Muscle layer of duodenum (tissue), 2 donors: ENCODE measurements at regions not wholly inside any gene's neighbourhood (a gene's known extent, or its start where the extent isn't known, plus 50 kb on each side); places are given as distances from the start of the nearest gene placed in this dataset.

ENCODE experiments used
- H3K27ac ChIP-seq: one replicate; pipeline ENCODE4 v1.7.0; 2013; ENCODE audit warnings: mild to moderate bottlenecking, low read length
- H3K27me3 ChIP-seq: one replicate; pipeline ENCODE4 v1.7.0; 2013; ENCODE audit warnings: low read depth, mild to moderate bottlenecking, control low read depth, low read length
- H3K36me3 ChIP-seq, 2 donors: one replicate each; pipeline ENCODE4 v1.7.0; 2013; ENCODE audit warnings: low read length in 2 of 2, control low read depth in 1 of 2, mild to moderate bottlenecking in 1 of 2; ENCODE audit not compliant: insufficient read depth in 2 of 2, control insufficient read depth in 1 of 2
- H3K4me1 ChIP-seq, 2 donors: one replicate each; pipeline ENCODE4 v1.7.0; 2013; ENCODE audit warnings: low read length in 2 of 2, mild to moderate bottlenecking in 2 of 2, control low read depth in 1 of 2, moderate library complexity in 1 of 2; ENCODE audit not compliant: insufficient read depth in 2 of 2, control insufficient read depth in 1 of 2
- H3K4me3 ChIP-seq, 2 donors: one replicate each; pipeline ENCODE4 v1.7.0; 2013; ENCODE audit warnings: low read length in 2 of 2, low read depth in 1 of 2, mild to moderate bottlenecking in 1 of 2
- H3K9me3 ChIP-seq, 2 donors: one replicate each; pipeline ENCODE4 v1.7.0; 2013; ENCODE audit warnings: low read length in 2 of 2, control low read depth in 1 of 2, mild to moderate bottlenecking in 1 of 2; ENCODE audit not compliant: control insufficient read depth in 1 of 2
- donor health status: healthy.

DNA sequence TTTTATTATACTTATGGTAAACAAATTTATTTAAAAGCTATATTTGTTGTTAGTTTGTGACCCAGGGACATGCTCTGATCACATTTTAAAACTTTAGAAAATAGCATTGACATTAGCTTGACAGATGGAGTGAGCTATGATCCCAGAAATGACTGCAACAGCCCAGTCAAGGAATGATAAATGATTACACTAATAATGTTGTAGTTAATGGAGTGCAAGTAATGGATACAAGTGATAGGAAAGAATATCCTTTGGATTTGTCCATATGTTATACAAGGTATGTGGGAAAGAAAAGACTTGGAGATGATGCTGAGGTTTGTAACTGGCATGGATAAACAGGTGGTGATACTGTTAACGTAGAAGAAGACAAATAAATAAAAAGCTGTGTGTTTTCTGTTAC, 1908.7 kb downstream of the MRPL39 start:
- no peak overlapping the region for H3K4me3 ChIP-seq

DNA sequence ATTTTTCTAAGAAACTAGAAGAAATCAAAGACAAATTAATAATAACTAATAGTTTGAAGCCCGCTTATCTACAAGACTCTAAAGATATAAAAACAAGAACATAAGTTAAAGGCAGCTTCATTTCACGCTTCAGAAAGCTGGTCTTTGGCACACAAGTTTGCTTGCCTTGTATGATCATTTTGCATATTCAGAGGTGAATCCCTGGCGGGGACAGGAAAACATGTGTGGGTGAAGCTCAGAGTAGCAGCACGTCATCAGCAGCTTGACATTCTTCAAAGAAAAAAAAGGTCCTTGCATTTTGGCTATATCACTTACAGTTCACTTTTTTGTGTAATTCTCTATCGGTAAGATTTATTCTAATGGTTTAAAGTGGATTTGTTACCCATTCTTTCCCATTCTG, 1911.8 kb downstream of the MRPL39 start:
- no peak overlapping the region for H3K27ac ChIP-seq
- no peaks in the 10 kb centered on the region for H3K4me1 ChIP-seq
- H3K27me3 ChIP-seq = no peaks in the 10 kb centered on the region
- H3K36me3 ChIP-seq = no peaks in the 10 kb centered on the region
- H3K4me3 ChIP-seq = no peak overlapping the region
- H3K9me3 ChIP-seq = peaks cover 0 to 8% of the 10 kb centered on the region in 2 donors

More for the DNA sequence above, 1908.7 kb downstream of the MRPL39 start:
- Histone ChIP-seq H3K27me3 (no peaks in the 10 kb centered on the region), H3K27ac (no peak overlapping the region), H3K36me3 (no peaks in the 10 kb centered on the region), H3K4me1 (no peaks in the 10 kb centered on the region), H3K9me3 (peaks cover 0 to 8% of the 10 kb centered on the region in 2 donors)

DNA sequence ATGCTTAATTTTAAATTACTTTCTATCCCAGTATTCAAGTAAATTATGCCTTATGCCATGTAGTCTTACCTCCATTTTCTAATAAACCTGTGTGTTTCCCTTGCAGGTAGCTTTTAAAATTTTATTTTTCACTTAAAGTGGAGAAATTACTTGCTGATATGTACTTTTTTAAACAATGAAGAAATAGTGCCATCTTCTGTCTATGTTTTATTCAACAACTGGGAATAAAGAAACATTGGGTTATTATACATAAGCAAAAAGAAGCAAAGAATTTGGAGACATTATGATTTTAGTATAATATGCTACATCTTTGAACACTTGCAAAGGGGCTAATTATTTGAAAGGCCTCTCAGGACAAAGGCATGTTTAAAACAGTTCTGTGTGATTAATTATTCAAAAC, 1912.9 kb downstream of the MRPL39 start:
- H3K4me1 ChIP-seq = no peaks in the 10 kb centered on the region
- no peak overlapping the region for H3K4me3 ChIP-seq
- H3K27ac ChIP-seq = no peak overlapping the region
- H3K27me3 ChIP-seq = no peaks in the 10 kb centered on the region
- no peaks in the 10 kb centered on the region for H3K36me3 ChIP-seq
- peaks cover 0 to 6% of the 10 kb centered on the region in 2 donors for H3K9me3 ChIP-seq

DNA sequence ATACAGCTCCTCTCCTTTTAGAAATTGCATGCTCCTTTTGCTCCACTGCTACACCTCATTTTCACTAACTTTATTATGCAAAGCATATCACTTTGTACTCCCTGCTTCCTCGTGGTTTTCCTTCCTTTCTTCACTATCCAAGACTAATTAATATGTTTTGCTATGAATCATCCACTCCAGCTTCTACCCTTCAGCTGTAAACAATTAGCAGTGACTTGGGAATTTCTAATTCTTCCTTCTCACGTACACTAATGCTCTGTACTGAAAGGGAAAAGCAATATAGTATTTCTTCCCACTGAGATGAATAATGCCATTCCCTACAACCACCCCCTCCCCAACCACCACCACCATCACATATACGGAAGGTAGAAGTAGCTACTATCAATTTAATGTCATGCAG, 1917.0 kb downstream of the MRPL39 start:
- no peaks in the 10 kb centered on the region for H3K36me3 ChIP-seq
- H3K4me1 ChIP-seq = no peaks in the 10 kb centered on the region

DNA sequence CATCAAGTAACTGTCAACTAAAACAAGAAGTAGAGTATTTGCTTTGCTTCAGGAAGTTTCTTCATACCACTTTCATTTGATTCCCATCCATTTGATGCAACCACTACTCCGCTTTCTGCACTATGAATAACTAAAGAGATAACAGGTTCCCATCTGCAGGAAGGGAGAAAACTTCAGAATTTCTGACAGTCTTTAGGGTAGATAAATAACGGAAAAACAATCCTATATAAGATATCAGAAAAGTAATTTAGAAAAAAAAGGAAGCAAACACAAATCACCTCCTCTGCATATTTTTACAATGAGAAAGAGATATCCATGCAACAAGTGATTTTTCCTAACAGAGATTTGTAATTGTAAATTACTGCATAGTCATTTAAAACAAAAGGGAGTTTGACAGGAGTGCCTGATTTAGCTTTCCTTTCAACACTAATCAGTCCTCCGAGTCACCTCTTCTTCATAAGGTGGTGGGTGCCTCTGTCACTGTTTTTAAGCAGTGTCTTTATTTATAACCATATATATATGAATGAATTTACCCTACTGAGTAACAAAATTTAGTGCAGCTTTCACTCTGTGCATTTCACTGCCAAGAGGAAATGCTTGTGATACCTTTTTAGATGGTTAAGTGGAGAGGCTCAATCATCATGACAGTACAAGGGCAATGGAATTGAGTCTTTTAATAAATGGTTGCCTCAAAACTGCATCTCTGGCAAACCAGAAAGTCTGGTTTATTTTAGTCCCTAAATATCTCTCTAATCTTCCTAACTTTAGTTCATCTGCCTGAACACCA, 1920.4 kb downstream of the MRPL39 start:
- H3K4me1 ChIP-seq = no peaks in the 10 kb centered on the region
- no peaks in the 10 kb centered on the region for H3K9me3 ChIP-seq
- no peak overlapping the region for H3K27ac ChIP-seq
- H3K4me3 ChIP-seq = no peak overlapping the region
- no peaks in the 10 kb centered on the region for H3K27me3 ChIP-seq
- no peaks in the 10 kb centered on the region for H3K36me3 ChIP-seq

More for the DNA sequence above, 1917.0 kb downstream of the MRPL39 start:
- no peak overlapping the region for H3K4me3 ChIP-seq
- H3K9me3 ChIP-seq = no peaks in the 10 kb centered on the region
- H3K27me3 ChIP-seq = no peaks in the 10 kb centered on the region
- no peak overlapping the region for H3K27ac ChIP-seq

DNA sequence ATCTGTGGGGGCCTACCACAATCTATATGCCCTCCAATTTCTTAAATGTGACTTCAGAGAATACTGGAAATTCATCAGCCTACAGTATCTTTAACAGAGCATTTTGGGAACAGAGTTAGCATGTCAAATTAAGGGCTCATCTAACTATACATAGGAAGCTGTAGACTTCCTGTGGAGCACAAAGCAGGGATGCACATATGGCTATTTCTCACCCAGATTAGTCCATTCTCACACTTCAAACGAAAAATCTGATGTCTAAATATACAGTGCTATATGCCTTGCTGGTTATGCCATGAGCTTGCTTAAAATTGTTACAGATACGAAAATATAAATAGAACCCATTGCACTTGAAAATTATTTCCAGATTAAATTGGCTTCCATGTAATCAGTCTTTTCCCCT, 1922.8 kb downstream of the MRPL39 start:
- no peaks in the 10 kb centered on the region for H3K9me3 ChIP-seq

DNA sequence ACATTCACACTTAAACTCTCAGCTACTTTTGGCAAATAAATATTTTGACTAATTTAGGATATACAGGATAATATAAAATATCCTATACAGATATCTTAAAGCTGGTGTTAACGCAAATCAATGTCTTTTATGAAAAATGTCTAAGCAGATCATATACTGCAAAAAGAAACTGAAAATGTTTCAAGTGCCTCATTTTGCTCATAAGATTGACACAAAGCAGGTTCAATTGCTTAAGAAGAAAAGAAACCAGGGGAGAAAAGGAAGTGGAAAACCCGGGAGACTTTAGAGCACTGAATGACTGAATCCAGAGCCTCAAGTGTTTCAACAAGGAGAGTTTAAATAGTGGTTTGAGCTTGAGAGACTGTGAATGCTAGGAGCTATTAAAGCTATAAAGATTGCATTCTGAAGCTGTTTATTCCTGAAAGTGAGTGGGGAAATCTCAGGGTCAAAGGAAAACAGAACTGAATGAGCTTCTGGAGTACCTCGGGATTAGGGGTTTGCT, 1943.0 kb downstream of the MRPL39 start:
- Histone ChIP-seq H3K36me3 (no peaks in the 10 kb centered on the region), H3K27me3 (no peaks in the 10 kb centered on the region), H3K9me3 (no peaks in the 10 kb centered on the region), H3K4me1 (no peaks in the 10 kb centered on the region), H3K4me3 (no peak overlapping the region), H3K27ac (no peak overlapping the region)

More for the DNA sequence above, 1922.8 kb downstream of the MRPL39 start:
- H3K4me1 ChIP-seq = no peaks in the 10 kb centered on the region
- no peak overlapping the region for H3K27ac ChIP-seq
- H3K27me3 ChIP-seq = no peaks in the 10 kb centered on the region
- H3K4me3 ChIP-seq = no peak overlapping the region
- H3K36me3 ChIP-seq = no peaks in the 10 kb centered on the region

DNA sequence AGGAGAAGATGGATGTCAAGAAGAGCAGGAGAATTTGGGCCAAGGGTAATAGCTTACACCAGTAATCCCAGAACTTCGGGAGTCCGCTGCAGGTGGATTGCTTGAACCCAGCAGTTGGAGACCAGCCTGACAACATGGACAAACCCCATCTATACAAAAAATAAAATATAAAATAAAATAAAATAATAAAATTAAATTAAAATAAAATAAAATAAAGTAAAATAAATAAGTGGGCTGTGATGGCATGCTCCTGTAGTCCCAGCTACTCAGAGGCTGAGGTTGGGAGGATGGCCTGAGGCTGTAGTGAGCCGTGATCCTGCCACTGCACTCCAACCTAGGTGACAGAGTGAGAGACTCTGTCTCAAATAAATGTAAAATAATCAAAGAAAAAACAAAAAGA, 1946.7 kb downstream of the MRPL39 start:
- H3K36me3 ChIP-seq = no peaks in the 10 kb centered on the region
- no peak overlapping the region for H3K4me3 ChIP-seq
- no peaks in the 10 kb centered on the region for H3K4me1 ChIP-seq
- no peak overlapping the region for H3K27ac ChIP-seq
- no peaks in the 10 kb centered on the region for H3K27me3 ChIP-seq
- no peaks in the 10 kb centered on the region for H3K9me3 ChIP-seq

DNA sequence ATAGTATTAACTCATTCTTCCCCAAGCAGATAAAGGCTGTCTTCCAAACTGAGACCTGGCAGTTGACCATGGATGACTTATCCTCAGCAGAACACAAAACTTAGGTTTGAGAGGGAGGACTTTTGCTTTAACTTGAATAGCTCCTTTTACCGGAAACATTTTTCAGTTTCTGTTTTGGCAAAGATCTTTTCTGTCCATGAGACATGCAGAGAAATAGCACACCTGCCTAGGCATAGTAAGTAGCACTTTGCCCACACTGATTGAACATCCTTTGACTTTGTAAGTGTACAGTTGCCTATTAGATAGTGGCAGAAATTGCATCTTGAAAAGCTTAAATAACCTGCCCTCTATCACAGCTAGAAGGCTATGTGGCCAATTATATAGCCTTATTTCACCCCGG, 1962.5 kb downstream of the MRPL39 start:
- no peaks in the 10 kb centered on the region for H3K4me1 ChIP-seq
- H3K27me3 ChIP-seq = no peaks in the 10 kb centered on the region
- no peaks in the 10 kb centered on the region for H3K36me3 ChIP-seq
- no peak overlapping the region for H3K4me3 ChIP-seq
- no peak overlapping the region for H3K27ac ChIP-seq
- no peaks in the 10 kb centered on the region for H3K9me3 ChIP-seq

DNA sequence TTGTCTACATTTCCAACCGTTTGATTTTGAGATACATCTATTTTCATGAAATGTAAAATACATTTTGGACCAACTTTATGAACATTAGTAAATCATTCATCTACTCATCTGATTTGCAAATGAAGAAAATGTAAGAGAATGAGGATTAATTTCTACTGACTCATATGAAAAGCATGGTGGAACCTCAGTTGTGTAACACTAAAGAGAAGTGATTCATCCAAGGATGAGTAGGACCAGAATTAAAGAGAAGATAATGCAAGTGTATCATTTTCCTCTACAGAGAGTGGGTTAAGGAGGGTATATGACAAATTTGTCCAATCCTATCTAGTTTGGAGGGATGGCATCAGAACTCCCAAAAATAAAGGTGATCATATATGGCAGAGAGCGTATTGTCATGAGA, 1967.6 kb downstream of the MRPL39 start:
- Histone ChIP-seq H3K27ac (no peak overlapping the region), H3K27me3 (no peaks in the 10 kb centered on the region), H3K4me1 (no peaks in the 10 kb centered on the region), H3K9me3 (no peaks in the 10 kb centered on the region), H3K36me3 (no peaks in the 10 kb centered on the region), H3K4me3 (no peak overlapping the region)

DNA sequence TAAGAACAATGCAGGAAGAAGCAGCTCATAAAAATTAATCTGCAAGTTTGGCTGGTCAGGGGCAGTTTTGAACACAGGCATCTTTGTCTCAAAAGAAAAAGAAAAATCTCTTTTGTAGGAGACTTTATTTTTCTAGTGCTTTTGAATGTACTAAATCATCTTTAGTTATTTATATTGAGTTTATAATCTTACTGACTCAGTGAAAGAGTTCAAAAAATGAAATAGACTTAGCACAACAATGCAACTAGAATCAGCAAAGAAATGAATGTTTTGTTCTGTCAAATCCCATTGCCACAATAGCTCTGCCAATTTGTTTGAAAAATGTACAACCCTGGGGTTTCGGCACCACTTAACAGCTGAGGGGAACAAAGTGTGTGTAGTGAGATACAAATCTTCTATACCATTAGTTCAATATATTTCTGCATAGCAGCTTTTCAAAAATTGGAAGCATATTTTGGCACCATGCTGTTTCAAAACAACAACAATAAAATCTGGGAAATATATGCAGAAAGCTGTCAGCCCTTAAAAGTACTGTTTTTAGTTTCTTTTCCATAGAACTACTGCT, 1969.1 kb downstream of the MRPL39 start:
- Histone ChIP-seq H3K27me3 (no peaks in the 10 kb centered on the region), H3K4me3 (no peak overlapping the region), H3K27ac (no peak overlapping the region), H3K4me1 (no peaks in the 10 kb centered on the region), H3K36me3 (no peaks in the 10 kb centered on the region), H3K9me3 (no peaks in the 10 kb centered on the region)
